Daoy (cell line): ENCODE measurements at regions not wholly inside any gene's neighbourhood (a gene's known extent, or its start where the extent isn't known, plus 50 kb on each side); places are given as distances from the start of the nearest gene placed in this dataset.

Source experiments
- DNase-seq: peaks from one replicate; pipeline ENCODE4 v3.0.0-alpha.2; 2015; ENCODE audit warnings: low read depth

DNA sequence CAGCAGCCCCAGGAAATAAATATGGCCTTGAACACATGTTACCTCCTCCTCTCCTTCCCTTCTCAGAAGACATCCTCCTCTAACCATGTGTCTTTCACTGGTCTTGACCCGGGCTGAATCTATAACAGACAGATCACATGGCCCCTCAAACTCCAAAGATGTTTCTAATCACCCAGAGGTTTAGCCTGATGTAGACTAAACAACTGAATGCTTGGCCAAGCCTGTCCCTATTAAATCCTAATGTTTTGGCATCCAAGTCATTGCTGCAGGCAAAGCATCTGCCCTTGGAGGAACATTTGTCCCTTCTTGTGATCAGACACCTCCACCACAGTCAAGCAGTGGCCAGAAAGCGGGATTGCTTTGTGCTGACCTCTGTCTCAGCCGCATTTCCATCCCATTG lies 65.5 kb downstream of the ANKRD60 start:
- DNase-seq: no peak

DNA sequence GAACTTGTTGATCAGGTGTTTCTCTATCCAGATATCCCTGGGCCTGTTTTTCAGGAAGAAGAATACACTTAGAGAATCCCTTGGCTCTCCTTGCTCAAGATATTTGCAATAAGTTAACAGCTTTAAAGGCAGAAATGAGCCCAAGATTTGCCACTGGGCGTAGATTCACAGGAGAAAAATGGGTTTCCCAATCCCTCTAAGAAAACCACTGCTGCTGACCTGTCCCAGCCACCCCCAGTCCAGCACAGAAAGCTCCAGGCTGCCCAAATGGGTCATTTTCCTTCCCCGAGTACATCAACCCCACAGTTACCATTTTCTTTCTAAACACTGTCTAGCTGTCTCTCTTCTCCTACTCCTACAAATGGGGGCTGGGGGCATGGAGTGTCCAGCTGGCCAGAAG lies 67.3 kb downstream of the ANKRD60 start:
- no peak for DNase-seq

DNA sequence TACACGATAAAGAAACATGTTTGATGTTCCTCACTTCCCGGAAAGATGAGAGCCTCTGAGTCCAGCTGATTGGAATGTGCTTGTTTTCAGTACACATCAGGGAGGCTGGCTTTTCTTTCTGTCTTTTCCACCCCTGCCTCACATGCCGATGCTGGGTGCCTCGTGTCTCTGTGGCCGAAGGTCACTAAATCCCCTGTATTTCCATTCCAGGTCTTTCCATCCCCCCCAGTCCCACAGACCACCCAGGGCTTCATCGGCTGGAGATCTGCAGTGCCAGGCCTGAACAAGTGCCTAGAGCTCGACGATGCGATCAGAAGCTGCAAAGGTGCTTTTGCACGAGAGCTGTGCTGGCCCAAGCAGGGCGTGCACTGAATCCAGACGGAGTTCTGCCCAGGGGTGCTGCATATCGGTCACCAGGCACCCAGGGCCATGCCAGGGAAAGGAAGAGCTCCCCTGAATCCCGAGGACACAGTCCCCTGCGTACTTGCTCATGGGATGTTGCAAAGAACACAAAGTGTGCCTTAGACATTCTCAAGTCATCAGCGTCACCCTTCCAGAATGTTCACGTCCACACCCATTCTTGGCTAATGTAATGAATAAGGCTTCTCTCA lies 67.9 kb downstream of the ANKRD60 start:
- DNase-seq: no peak

DNA sequence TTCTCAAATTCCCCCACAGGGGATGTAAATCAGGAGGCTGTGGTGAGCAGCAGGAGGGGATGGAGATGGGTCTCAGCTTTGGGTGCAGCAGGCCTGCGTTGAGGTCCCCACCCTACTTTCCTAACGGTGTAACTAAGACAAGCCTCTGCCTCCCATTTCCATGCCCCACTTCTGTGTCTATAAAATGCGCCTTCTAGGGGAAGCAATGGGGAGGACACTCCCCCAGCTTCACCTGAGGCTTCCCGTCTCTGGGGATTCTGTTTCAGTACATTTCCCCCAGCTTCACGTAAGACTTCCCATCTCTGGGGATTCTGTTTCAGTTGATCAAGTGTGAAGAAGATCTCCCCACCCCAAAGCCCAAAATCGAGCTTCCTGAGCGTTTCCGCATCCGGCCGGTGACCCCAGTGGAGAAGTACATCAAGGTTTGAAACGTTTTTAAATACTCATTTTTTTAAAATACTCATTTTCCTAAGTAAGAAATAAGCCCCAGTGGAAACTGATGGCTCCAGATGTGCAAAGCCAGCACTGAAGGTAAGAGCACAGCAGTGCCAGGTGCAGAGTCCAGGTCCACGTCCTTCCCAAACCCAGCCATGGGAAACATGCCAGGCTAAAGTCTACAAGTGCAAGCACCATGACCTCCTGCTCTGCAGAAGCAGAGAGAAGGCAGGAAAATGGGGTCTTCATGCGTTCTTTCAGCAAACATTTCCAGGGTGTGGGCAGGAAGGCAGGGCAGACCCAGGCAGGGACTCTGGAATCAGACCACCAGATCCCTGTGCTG lies 73.1 kb downstream of the ANKRD60 start:
- DNase-seq: no peak

DNA sequence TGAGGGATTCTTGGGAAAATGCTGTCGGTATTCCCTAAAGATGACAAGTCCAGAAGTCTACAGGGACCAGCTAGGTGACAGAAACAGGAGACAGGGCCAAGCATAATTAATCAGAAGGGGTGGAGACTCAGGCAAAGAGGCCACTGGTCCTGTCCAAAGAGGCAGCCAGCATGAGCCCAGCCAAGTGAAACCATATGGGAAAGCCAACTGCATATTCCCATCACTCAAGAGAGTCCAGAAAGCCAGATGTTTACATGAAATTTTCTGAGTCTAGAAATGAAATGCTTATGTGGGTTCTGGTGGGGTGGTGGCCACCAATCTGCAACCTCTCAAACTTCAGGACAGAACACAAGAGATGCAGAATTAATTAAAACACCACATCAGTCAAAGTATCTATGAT lies 74.3 kb downstream of the ANKRD60 start:
- DNase-seq: no peak

DNA sequence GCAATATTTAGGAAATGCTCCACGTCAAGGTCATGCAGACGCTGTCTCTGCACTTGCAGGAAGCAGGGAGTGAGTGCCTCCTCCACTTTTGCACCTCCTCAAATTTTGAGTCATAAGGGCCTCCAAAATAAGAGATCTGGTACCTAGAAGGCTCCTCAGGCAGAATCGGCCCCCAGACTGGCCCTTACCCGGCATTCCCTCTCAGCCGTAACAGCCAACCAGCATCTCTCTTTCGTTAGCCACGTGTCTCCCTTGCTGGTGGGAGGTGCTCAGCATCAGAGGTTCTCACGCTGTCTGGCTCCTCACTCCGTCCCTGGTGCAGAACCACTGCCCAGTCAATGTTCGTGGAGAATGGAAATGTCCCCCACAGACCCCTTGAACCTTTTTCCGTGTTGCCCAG lies 75.3 kb downstream of the ANKRD60 start:
- DNase-seq: no peak

DNA sequence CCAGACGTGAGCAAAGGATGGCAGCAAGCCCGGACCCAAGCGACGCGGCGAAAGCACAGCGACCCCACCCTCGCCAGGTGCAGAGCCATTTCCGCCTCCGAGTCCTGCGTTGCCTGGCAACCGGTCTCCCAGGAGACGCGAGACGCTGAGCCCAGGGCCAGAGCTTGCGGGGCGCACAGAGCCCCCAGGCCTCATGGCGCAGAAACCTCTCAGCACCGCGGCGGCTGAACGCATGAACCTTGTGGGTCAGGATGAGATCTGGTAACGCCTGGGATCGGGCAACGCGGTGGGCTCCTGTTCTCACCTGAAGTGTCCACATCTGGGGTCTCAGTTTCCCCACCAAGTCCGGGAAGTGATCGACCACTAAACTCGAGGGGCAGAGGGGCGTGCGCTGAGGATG lies 77.7 kb downstream of the ANKRD60 start:
- no peak for DNase-seq

DNA sequence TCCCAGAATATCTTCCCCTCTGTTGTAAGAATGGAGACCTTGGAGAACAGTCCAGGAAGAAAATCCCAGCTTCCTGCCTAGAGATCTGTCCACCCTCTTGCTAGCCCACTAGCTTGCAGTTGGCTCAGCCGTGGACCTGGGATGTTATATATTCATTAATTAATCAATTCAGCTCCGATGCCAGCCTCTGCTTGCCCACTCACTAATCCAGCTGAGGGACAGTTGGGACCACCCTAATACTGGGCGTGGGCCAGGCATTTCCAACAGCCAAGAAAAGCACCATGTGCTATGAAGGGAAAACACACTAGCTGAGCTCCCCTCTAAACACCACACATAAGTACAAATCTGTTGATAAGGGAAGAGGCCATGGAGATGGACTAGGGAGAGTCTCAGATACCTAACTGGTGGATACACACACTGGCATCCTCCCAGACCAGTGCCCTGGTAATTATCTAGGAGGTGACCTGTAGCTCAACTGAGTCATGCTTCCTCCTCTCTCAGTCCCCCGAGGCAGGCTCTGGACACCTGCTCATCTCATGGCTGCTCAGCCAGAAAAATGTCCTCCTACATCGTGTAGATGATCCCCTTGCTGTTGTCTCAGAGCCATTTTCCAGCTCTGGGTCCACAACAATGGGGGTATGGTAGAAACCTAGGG lies 78.9 kb downstream of the ANKRD60 start:
- DNase-seq: peak; percentile 39

DNA sequence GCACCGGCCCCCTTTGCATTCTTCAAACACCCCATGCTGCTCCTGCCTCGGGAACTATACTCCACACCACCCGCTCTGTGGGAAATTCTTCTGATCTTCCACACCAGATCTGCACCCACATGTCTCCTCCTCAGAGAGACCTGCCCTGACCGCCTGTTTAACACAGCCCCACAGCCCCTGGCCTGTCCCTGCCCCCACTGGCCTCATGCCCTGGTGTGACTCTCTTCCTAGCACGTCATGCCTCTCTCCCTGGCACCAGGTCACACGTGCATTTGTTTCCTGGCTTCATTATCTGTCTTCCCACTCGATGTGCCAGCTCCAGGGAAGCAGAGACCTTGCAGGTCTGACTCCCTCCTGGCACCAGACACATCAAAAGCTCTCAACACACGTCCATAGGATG lies 79.6 kb downstream of the ANKRD60 start:
- DNase-seq: no peak

DNA sequence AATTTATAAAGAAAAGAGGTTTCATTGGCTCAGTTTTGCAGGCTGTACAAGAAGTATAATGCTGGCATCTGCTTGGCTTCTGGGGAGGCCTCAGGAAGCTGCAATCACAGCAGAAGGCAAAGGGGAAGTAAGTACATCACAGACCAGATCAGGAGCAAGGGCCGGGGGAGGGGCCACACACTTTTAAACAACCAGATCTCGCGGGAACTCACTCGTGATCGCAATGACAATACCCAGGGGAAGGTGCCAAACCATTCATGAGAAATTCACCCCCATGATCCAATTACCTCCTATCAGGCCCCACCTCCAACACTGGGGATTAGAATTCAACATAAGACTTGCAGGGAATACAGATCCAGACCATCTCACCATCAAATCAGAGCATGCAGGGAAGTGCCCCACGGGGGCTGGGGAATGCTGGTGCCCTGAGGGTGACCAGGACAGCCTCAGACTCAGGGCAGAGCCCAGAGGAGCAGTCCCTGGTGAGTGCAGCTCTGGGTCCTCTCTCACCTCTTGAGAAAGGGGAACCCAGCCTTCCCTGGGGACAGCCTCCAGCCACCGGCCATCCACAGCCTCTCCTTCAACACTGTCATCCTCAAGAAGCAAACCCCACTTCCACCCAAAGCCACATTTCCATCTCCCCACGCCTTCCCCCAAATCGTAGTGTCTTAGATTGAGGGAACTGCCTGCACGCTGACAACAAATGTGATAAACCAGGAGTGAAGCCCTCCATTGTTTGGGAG lies 80.7 kb downstream of the ANKRD60 start:
- DNase-seq: no peak

DNA sequence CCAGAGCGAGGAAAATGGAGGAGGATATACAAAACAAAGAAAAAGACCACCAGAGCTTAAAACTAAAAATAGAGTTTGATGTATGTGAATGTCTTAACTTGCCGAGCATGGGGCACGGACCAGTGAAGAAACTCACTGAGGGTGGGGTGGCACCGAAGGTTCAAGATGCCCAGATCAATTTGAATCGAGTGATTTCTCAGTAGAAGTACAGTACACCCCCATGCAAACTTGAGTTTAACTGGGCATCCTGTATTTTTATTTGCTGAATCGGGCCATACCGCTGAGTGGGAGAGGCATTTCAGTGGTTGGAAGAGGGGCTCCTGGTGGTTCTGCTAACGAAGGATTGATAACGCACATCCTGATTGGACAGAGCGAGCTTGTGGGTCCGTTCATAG lies 81.7 kb downstream of the ANKRD60 start:
- DNase-seq: no peak

DNA sequence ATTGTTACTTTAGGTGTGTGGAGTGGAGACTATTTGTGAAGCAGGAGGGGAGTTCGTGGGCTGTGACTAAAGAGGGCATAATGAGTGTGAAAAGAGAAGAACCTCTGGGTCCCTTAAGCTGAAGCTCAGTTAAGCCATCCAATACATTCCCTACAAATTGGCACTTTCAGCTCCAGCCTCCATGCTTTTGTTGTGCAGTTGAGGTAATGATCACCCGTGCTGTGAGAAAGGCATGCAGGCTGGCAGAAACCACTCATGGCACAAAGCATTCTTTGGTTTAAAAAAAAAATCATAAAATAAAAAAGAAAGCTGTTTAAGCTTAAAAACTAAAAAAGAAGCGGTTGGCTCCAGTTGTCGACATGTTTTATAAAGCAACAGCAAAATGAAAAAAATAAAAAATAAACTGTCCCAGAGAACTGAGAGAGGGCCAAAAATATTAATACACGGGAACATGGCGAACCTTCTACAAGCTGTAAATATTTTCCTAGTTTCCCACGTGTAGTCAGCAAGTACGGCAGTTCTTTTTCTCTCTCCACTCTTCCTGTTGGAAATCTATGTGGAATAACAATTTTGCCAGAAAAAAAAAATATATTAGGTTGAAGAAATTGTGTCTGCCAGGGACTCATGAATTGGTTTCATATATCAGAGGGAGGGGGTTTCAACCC lies 82.2 kb downstream of the ANKRD60 start:
- DNase-seq: no peak

DNA sequence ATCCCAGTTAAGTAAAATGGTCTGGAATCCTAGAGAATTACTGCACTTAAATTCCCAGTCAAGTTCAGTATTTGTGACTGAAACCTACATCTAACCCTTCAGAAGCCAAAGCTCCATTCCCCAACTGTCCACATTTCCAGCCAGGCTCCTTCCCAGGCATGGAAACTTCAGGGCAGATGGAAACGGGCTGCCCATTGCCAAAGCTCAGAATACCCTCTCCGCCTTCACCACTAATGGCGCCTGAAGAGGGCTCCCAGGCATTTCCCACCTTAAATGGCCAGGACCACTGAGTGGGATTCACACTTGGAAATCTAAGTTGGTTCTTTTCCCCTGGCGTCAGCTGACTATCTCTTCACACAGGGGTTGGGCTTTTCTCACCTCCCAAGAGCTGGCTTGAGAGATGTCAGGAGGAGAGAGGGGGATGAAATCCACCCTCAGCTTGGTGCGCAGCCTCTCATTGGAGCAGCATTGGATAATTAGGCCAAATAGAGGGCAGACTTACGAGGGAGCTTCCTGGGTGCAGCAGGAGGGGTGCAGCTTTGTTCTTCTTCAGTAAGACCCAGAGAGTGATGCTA lies 82.9 kb downstream of the ANKRD60 start:
- DNase-seq: no peak

DNA sequence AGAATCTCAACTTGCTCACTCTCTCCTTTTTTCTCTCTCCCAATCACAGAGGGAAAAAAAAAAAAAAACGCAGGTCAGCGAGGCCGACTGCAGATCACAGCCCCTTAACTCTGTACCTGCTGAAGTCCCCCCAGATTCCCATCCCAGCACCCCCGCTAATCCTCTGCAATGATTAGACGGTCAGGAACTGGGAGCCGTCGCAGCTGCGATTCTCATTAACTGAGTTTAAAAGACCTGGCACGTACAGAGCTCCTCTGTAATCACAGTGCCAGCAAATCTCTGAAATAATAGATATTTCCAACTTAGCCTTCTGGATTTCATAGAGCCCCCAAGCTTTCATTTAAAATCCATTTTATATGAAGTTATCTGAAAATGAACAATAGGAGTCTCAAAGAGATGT lies 84.4 kb downstream of the ANKRD60 start:
- DNase-seq: no peak

DNA sequence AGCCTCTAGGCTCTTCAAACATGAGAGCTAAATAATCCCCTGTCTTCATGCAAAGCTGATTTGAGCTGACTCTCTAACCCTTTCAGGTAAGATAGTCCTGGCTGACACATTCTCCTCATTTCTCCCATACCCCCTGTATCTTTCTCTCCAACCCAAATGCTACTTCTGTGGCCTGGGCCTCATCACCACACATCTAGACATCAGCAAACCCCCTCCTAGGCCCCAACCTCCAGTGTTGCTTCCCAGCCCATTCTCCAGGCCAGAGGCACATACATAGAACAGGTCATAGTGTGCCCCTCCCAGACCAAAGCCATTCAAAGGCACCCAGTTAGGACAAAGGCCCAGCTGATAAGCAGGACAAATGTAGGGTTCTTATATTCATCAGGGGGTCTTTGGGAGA lies 84.9 kb downstream of the ANKRD60 start:
- DNase-seq: no peak

DNA sequence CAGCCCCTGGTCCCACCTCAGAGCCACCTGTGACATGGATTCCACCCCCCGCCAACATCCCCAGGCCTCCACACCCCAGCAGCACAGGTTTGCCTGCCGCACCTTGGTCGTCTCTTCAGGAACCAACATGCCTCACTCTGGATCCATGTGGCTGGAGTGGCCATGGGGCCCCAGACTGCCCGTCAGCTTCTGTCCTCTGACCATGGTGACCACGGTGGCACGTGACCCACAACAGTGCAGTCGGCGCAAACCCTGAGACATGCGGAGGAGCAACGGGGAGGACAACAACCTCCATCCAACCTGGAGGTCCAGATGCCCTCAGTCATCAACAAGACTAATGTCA lies 85.6 kb downstream of the ANKRD60 start:
- no peak for DNase-seq

DNA sequence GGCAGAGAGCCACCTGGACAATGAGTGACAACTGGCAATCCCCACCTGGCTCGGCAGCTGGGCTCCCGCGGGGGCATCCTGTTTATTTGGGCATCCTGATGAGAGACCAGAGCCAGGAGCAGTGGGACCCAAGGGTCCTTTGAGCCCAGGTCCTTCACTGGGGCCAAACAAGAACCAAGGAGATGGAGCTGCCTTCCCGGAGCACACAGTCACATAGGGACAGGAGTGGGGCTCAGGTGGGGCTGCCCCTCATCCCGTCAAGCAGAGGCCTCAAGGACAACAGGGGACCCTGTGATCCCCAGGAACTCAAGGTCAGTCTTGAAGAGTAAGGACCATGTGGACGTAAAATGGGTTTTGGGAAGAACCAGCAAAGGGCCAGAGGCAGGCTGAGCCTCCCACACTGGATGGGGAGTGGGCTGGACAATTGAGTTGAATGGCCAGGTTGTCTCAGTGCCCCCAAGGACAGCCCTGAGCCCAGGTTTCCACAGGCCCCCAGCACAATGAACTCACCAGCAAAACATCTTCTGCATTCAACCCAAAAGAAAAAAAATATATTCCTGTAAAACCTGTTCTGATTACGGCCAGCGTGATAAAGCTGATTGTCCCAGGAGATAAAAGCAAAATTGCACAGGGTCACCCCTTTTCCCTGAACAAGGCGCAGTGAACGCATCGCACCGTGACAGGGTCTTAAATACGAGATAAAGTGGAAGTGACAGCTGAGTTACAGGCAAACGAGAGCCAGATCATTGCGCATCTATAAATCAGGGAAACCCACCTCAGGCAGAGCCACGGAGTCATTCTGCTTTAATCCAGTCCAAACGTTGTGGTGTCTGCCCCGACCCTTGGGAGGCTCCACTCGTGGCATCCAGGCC lies 86.2 kb downstream of the ANKRD60 start:
- DNase-seq: no peak

DNA sequence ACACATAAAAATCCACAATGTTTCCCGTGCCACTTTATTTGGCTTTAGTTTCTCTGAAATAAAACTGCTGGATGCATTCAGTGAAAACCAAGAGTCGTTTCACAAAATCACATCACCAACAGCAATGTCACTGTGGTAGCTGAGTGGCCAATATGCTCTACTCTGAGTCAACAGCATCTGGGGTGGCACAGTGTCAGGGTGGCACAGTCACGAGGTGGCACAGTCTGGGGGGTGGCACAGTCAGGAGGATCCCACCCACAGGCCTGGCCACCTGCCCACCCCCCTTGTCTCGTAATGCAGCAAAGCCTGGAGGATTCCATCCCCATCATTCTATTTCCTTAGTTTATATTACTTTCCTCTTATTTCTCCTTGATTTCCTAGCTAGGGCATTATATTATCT lies 87.0 kb downstream of the ANKRD60 start:
- DNase-seq: no peak

DNA sequence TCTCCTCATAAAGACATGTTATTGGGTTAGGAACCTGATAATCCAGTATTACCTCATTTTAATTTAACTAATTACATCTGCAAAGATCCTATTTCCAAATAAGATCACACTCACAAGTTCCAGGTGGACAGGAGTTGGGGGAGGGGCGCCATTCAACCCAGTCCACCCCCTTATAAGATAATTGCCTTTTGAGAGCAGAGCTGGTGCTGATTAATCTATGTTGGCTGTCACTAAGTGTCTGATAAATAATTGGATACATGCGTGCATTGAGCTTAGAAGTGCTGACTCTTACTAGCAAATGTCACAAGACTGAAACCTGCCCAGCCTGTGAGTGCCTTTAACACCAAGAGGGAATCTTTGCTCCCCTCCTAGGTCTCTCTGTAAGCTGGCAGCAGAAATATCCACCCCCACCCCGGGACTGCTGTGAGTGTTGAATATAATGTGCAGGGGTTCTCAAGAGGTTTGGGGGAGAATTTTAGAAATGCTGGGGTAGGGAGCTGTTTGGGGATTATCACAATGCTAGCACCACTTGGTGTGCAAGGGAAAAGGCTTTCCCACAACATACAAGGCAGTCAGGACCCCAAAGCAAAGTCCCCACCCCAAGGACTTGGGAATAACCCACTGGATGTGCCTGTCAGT lies 87.5 kb downstream of the ANKRD60 start:
- no peak for DNase-seq
